Common myeloid progenitor, CD34-positive (primary cell): ENCODE measurements at regions not wholly inside any gene's neighbourhood (a gene's known extent, or its start where the extent isn't known, plus 50 kb on each side); places are given as distances from the start of the nearest gene placed in this dataset.
"Not testable (repeated sequence)": the region's sequence is repeated elsewhere in the genome, so short reads cannot be mapped to it uniquely, and the experiment has no call there.

Source experiments
- CTCF ChIA-PET: fragments of 350-600 bp; sonication (Branson Sonifier 250); formaldehyde crosslinking; loops from one replicate; lab custom pipeline; 2021; ENCODE audit warnings: antibody characterized with exemption; lab: Charles Lee
- POLR2A ChIA-PET: fragments of 350-600 bp; sonication (Branson Sonifier 250); formaldehyde crosslinking; loops from one replicate; lab custom pipeline; 2021; ENCODE audit warnings: antibody characterized with exemption; lab: Charles Lee
- DNase-seq, 3 donors: peaks; one replicate each; pipeline versions ENCODE4 v3.0.0 to v3.0.0-alpha.2; 2013
- H3K27ac ChIP-seq, 2 experiments: 1 replicate in 1 of 2; 2 replicates in 1 of 2; pipeline ENCODE4 v1.7.0; 2013; ENCODE audit warnings: inconsistent platforms in 2 of 2, low read length in 2 of 2, mild to moderate bottlenecking in 2 of 2, low read depth in 1 of 2, moderate library complexity in 1 of 2; ENCODE audit not compliant: severe bottlenecking in 2 of 2, insufficient read depth in 1 of 2, poor library complexity in 1 of 2
- H3K27me3 ChIP-seq, 5 experiments: replicated peaks in 2 of 5; 1 replicate in 3 of 5; 2 replicates in 2 of 5; pipeline versions ENCODE4 v1.6.1 to v1.7.0; 2013; ENCODE audit warnings: low read length in 4 of 5, mild to moderate bottlenecking in 2 of 5, moderate library complexity in 2 of 5, inconsistent platforms in 1 of 5; ENCODE audit not compliant: insufficient read depth in 5 of 5, control insufficient read depth in 4 of 5
- H3K36me3 ChIP-seq, 4 experiments: 1 replicate in 2 of 4; 2 replicates in 2 of 4; pipeline versions ENCODE4 v1.6.1 to v1.7.0; 2013; ENCODE audit warnings: low read length in 3 of 4, control low read depth in 1 of 4, mild to moderate bottlenecking in 1 of 4; ENCODE audit not compliant: control insufficient read depth in 4 of 4, insufficient read depth in 4 of 4
- H3K4me1 ChIP-seq, 4 experiments: 1 replicate in 3 of 4; 2 replicates in 1 of 4; pipeline versions ENCODE4 v1.6.1 to v1.7.1; 2013; ENCODE audit warnings: low read length in 3 of 4, mild to moderate bottlenecking in 3 of 4, control low read depth in 1 of 4, inconsistent platforms in 1 of 4, moderate library complexity in 1 of 4; ENCODE audit not compliant: control insufficient read depth in 4 of 4, insufficient read depth in 4 of 4; ENCODE audit errors: control extremely low read depth in 1 of 4
- H3K4me3 ChIP-seq, 7 experiments: 1 replicate in 4 of 7; 2 replicates in 3 of 7; pipeline versions ENCODE4 v1.5.1 to v1.7.0; 2013; ENCODE audit warnings: mild to moderate bottlenecking in 7 of 7, low read length in 6 of 7, moderate library complexity in 6 of 7, inconsistent platforms in 2 of 7, low read depth in 2 of 7, control low read depth in 1 of 7; ENCODE audit not compliant: insufficient read depth in 4 of 7, control insufficient read depth in 1 of 7; ENCODE audit errors: extremely low read depth in 1 of 7
- H3K9me3 ChIP-seq, 5 experiments: 1 replicate in 4 of 5; 2 replicates in 1 of 5; pipeline versions ENCODE4 v1.6.1 to v1.7.1; 2013; ENCODE audit warnings: low read length in 4 of 5, mild to moderate bottlenecking in 2 of 5, inconsistent platforms in 1 of 5, low read depth in 1 of 5, moderate library complexity in 1 of 5; ENCODE audit not compliant: control insufficient read depth in 4 of 5, insufficient read depth in 2 of 5; ENCODE audit errors: control extremely low read depth in 1 of 5
- WGBS: methylation state at CpG from one replicate; pipeline ENCODE4 v1.1.5; 2013; ENCODE audit not compliant: insufficient coverage; 5-methylcytosine and 5-hydroxymethylcytosine counted together

DNA sequence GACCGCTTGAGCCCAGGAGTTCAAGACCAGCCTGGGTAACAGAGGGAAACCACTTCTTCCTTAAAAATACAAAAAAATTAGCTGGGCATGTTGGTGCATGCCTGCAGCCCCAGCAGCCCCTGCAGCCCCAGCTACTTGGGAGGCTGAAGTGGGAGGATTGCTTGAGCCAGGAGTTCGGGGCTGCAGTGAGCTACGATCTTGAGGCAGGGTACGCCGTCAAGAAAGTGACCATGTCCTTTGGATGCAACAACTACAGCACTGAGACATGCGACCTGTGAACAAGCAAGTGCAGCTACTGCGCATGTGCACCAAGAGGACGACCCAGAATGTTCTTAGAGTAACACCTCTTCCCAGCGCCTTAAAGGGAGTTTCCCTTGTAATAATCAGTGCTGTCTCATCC, 66.6 kb upstream of the ZNF479 start:
- Histone ChIP-seq H3K36me3 (no peaks in the 10 kb centered on the region), H3K27me3 (no peaks in the 10 kb centered on the region), H3K4me3 (no peak overlapping the region), H3K4me1 (no peaks in the 10 kb centered on the region), H3K9me3 (peaks cover 0 to 34% (median 26%) of the 10 kb centered on the region in 5 experiments), H3K27ac (no peak overlapping the region)
- DNase-seq = no peak
- ChIA-PET POLR2A (no interaction called here), CTCF (no interaction called here)
- WGBS = 84% methylated on average over 9 of the region's 9 CpGs

DNA sequence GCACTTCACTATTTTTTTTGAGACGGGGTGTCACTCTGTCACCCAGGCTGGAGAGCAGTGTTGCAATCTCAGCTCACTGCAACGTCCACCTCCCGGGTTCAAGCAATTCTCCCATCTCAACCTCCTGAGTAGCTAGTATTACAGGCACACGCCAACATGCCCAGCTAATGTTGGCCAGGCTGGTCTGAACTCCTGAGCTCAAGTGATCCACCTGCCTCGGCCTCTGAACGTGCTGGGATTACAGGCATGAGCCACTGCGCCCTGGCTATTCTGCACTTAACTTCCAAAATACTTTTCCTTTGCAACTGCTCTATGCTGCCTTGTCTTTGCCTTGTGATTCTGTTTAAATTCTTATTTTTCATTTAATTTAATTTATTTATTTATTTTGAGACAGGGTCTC, 67.0 kb upstream of the ZNF479 start:
- H3K9me3 ChIP-seq = peaks cover 0 to 37% (median 26%) of the 10 kb centered on the region in 5 experiments
- WGBS = 92% methylated on average over 5 of the region's 7 CpGs
- no peaks in the 10 kb centered on the region for H3K27me3 ChIP-seq
- POLR2A ChIA-PET = no interaction called here
- H3K4me3 ChIP-seq = no peak overlapping the region
- no peak for DNase-seq
- no peaks in the 10 kb centered on the region for H3K4me1 ChIP-seq
- CTCF ChIA-PET = no interaction called here
- no peak overlapping the region for H3K27ac ChIP-seq
- no peaks in the 10 kb centered on the region for H3K36me3 ChIP-seq

DNA sequence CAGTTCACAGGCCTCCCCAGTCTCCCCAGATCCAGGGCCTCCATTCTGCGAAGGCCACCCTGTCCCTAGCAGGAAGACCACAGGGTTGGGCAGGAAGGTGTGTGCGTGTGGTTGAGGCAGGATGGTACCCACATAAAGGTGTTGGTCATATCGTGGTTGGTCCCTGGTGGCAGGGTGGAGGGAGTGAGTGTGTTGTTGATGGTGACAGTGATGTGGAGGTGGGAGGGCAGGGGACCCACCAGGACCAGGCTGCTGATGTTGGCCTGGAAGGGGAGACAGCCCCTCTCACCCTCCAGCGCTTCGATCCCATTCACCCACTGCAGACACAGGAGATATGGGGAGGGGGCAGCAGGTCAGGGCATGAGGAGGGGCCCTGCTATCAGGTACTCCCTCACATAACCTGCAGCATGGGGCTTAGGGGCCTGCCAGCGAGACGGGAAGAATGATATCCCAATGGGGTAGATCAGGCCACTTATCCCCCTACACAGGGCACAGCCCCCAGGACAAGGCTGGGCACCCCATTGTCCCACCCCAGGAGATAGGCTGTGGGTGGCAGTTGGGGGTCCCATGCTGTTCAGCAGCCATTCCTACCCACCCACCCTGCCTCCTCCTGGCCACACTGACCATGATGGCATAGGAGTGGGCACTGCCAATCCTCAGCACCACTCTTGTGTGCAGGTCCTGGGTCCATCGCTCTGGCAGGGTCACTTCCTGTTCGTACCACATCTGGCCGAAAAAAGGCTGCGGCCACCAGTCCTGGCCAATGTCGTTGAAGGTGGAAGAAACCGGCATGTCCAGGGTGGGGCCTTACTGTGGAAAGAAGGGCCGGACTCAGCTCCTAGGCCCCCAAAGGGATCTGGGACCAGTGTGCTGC, 69.0 kb upstream of the ZNF479 start:
- WGBS = 94% methylated on average over 12 of the region's 14 CpGs
- Histone ChIP-seq H3K4me1 (no peaks in the 10 kb centered on the region), H3K4me3 (no peak overlapping the region), H3K9me3 (peaks cover 0 to 50% (median 31%) of the 10 kb centered on the region in 5 experiments), H3K36me3 (no peaks in the 10 kb centered on the region), H3K27me3 (no peaks in the 10 kb centered on the region), H3K27ac (no peak overlapping the region)
- POLR2A ChIA-PET = no interaction called here
- no peak for DNase-seq
- CTCF ChIA-PET = no interaction called here

DNA sequence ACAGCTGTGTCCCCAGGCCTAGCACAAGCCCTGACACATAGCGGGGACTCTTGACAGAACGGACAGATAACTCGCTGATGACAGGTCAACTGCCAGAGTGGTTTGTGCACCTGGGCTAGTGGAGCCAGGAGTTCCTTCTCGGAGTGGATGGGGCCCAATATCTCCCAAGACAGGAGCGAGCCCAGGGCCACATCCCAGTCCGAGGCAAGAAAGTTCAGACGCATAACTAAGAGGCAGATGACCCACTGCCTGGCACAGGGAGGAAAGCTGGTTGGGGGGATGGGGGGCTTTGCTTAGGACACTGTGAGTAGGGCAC, 69.6 kb upstream of the ZNF479 start:
- Histone ChIP-seq H3K27me3 (no peaks in the 10 kb centered on the region), H3K36me3 (no peaks in the 10 kb centered on the region), H3K9me3 (peaks cover 0 to 50% (median 31%) of the 10 kb centered on the region in 5 experiments), H3K4me1 (no peaks in the 10 kb centered on the region), H3K27ac (no peak overlapping the region), H3K4me3 (no peak overlapping the region)
- CTCF ChIA-PET = no interaction called here
- 98% methylated on average over 6 of the region's 7 CpGs for WGBS
- no peak for DNase-seq
- POLR2A ChIA-PET = no interaction called here

DNA sequence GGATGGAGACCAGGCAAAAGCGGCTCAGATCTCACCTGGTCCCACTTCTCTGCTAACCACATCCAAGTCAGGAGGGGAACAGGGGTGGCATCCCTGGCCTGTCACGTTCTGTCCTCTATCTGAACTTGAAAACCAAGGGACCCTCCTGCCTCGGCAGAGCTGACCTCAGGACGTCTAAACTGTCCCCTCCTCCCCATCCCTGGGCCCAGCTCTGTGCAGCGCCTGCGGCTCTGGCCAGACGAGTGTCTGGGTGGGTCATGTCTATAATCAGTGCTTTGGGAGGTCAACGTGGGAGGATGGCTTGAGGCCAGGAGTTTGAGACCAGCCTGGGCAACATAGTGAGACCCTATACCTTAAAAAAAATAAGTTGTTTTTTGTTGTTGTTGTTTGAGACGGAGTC, 70.0 kb upstream of the ZNF479 start:
- Histone ChIP-seq H3K27ac (no peak overlapping the region), H3K27me3 (no peaks in the 10 kb centered on the region), H3K36me3 (no peaks in the 10 kb centered on the region), H3K4me3 (no peak overlapping the region), H3K9me3 (peaks cover 0 to 50% (median 31%) of the 10 kb centered on the region in 5 experiments), H3K4me1 (no peaks in the 10 kb centered on the region)
- ChIA-PET POLR2A (no interaction called here), CTCF (no interaction called here)
- WGBS = 74% methylated on average over 7 of the region's 9 CpGs
- no peak for DNase-seq

DNA sequence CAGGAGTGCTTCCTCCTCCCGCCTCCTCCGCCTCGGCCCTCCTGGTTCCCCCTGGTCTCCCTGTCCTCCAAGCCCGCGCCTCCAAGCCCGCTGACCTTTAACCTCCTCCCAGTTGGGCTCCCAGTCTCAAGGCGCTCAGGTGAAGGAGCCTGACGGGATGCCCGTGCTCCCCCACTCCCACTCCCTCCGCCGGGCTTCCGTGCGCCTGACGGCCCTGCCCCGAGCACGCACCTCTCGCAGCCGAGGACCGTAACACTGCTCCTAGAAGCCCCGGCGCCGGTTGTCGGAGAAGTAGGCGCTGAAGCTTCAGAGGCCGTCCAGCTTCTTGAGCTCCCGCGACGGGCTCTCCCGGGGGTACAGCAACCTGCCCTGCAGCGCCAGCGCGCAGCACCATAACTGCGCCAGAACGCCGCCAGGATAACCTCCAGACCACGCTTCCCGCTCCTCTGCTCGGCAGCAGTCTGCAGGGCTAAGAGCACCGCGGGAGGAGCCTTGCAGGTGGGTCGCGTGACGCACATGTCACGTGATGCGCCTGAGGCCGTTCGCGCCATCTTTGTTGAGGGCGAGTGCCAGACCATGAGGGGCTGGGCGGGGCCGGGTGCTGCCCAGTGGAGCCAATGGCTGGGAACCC, 71.0 kb upstream of the ZNF479 start:
- Histone ChIP-seq H3K36me3 (no peaks in the 10 kb centered on the region), H3K4me1 (no peaks in the 10 kb centered on the region), H3K9me3 (peaks cover 0 to 58% (median 38%) of the 10 kb centered on the region in 5 experiments), H3K4me3 (no peak overlapping the region), H3K27me3 (no peaks in the 10 kb centered on the region), H3K27ac (no peak overlapping the region)
- POLR2A ChIA-PET = no interaction called here
- 61% methylated on average over 49 of the region's 51 CpGs for WGBS
- CTCF ChIA-PET = no interaction called here
- DNase-seq = no peak

DNA sequence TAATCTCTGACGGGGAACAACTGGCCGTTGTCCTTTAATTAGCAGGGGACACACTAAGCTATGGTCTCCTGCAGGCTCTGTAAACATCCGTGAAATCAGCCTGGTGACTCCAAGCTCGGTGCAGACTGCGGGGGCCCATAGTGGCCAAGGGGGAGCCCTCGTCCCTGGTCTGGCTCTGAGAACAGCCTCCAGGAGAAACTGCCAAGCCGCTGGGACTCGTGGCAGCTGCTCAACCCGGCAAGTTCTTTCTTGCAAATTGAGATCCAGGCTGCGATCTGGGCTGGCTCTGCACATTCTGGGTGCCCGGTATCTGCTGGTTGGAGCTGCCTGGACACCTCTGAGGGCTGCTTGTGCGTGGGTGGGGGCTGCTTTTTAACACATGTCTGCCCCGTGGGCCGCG, 71.6 kb upstream of the ZNF479 start:
- H3K4me3 ChIP-seq, H3K27ac ChIP-seq, POLR2A ChIA-PET, CTCF ChIA-PET, DNase-seq, H3K36me3 ChIP-seq, H3K27me3 ChIP-seq, H3K4me1 ChIP-seq: not testable (repeated sequence)
- WGBS = 76% methylated on average over 15 of the region's 15 CpGs
- H3K9me3 ChIP-seq = peaks cover 0 to 56% (median 38%) of the 10 kb centered on the region in 5 experiments
